HEK293 (cell line): ENCODE measurements at regions not wholly inside any gene's neighbourhood (a gene's known extent, or its start where the extent isn't known, plus 50 kb on each side); places are given as distances from the start of the nearest gene placed in this dataset.

Source experiments
- CTCF ChIP-seq: fragments of 450-650 bp; formaldehyde crosslinking; IDR thresholded peaks from 2 replicates; pipeline ENCODE4 v1.5.1; 2016; ENCODE audit warnings: missing biosample characterization, missing genetic modification characterization
- ZIC2 ChIP-seq: fragments of 450-650 bp; formaldehyde crosslinking; IDR thresholded peaks from 2 replicates; pipeline ENCODE4 v1.5.1; 2016; ENCODE audit warnings: missing biosample characterization, missing genetic modification characterization
- ZNF157 ChIP-seq: fragments of 450-650 bp; formaldehyde crosslinking; IDR thresholded peaks from 2 replicates; pipeline ENCODE4 v1.5.1; 2016; ENCODE audit warnings: missing biosample characterization, missing genetic modification characterization
- ZNF175 ChIP-seq: fragments of 450-650 bp; formaldehyde crosslinking; IDR thresholded peaks from 2 replicates; pipeline ENCODE4 v1.5.1; 2016; ENCODE audit warnings: missing biosample characterization, missing genetic modification characterization
- ZNF184 ChIP-seq: fragments of 450-650 bp; IDR thresholded peaks from 2 replicates; pipeline ENCODE4 v1.5.1; 2018; ENCODE audit warnings: missing biosample characterization, mild to moderate bottlenecking, missing genetic modification characterization
- ZNF202 ChIP-seq: fragments of 450-650 bp; formaldehyde crosslinking; IDR thresholded peaks from 2 replicates; pipeline ENCODE4 v1.5.1; 2016; ENCODE audit warnings: missing biosample characterization, missing genetic modification characterization, borderline replicate concordance
- ZNF404 ChIP-seq: fragments of 450-650 bp; formaldehyde crosslinking; IDR thresholded peaks from 2 replicates; pipeline ENCODE4 v1.5.1; 2017; ENCODE audit warnings: missing biosample characterization, missing genetic modification characterization
- ZNF600 ChIP-seq: fragments of 450-650 bp; formaldehyde crosslinking; IDR thresholded peaks from 2 replicates; pipeline ENCODE4 v1.5.1; 2016; ENCODE audit warnings: missing biosample characterization, missing genetic modification characterization
- ZNF692 ChIP-seq: fragments of 450-650 bp; formaldehyde crosslinking; IDR thresholded peaks from 2 replicates; pipeline ENCODE4 v1.5.1; 2016; ENCODE audit warnings: missing biosample characterization, missing genetic modification characterization
- ZNF768 ChIP-seq: fragments of 450-650 bp; formaldehyde crosslinking; IDR thresholded peaks from 2 replicates; pipeline ENCODE4 v1.5.1; 2018; ENCODE audit warnings: missing biosample characterization, mild to moderate bottlenecking, missing genetic modification characterization
- TF ChIP-seq, protein P1 (sequence below): fragments of 450-650 bp; formaldehyde crosslinking; IDR thresholded peaks from 2 replicates; pipeline ENCODE4 v1.5.1; 2016; ENCODE audit warnings: missing biosample characterization, missing genetic modification characterization
- TF ChIP-seq, protein P2 (sequence below): fragments of 450-650 bp; IDR thresholded peaks from 2 replicates; pipeline ENCODE4 v1.5.1; 2018; ENCODE audit warnings: missing biosample characterization, missing genetic modification characterization

- TF ChIP-seq ZIC2 (tag by site-specific recombination), result no peak
- TF ChIP-seq ZNF202, result no peak
- no peak for TF ChIP-seq CTCF
- no peak for TF ChIP-seq ZNF600 (tag by site-specific recombination)
- no peak for TF ChIP-seq ZNF768 (tag by site-specific recombination)
- TF ChIP-seq, protein P1, sequence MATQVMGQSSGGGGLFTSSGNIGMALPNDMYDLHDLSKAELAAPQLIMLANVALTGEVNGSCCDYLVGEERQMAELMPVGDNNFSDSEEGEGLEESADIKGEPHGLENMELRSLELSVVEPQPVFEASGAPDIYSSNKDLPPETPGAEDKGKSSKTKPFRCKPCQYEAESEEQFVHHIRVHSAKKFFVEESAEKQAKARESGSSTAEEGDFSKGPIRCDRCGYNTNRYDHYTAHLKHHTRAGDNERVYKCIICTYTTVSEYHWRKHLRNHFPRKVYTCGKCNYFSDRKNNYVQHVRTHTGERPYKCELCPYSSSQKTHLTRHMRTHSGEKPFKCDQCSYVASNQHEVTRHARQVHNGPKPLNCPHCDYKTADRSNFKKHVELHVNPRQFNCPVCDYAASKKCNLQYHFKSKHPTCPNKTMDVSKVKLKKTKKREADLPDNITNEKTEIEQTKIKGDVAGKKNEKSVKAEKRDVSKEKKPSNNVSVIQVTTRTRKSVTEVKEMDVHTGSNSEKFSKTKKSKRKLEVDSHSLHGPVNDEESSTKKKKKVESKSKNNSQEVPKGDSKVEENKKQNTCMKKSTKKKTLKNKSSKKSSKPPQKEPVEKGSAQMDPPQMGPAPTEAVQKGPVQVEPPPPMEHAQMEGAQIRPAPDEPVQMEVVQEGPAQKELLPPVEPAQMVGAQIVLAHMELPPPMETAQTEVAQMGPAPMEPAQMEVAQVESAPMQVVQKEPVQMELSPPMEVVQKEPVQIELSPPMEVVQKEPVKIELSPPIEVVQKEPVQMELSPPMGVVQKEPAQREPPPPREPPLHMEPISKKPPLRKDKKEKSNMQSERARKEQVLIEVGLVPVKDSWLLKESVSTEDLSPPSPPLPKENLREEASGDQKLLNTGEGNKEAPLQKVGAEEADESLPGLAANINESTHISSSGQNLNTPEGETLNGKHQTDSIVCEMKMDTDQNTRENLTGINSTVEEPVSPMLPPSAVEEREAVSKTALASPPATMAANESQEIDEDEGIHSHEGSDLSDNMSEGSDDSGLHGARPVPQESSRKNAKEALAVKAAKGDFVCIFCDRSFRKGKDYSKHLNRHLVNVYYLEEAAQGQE (tag by site-specific recombination), result no peak
- TF ChIP-seq ZNF404, result no peak
- TF ChIP-seq ZNF157 (tag by site-specific recombination), result no peak
- no peak for TF ChIP-seq ZNF184 (tag by site-specific recombination)
- TF ChIP-seq, protein P2, sequence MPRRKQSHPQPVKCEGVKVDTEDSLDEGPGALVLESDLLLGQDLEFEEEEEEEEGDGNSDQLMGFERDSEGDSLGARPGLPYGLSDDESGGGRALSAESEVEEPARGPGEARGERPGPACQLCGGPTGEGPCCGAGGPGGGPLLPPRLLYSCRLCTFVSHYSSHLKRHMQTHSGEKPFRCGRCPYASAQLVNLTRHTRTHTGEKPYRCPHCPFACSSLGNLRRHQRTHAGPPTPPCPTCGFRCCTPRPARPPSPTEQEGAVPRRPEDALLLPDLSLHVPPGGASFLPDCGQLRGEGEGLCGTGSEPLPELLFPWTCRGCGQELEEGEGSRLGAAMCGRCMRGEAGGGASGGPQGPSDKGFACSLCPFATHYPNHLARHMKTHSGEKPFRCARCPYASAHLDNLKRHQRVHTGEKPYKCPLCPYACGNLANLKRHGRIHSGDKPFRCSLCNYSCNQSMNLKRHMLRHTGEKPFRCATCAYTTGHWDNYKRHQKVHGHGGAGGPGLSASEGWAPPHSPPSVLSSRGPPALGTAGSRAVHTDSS (tag by site-specific recombination), result no peak
- TF ChIP-seq ZNF175 (tag by site-specific recombination), result no peak
- no peak for TF ChIP-seq ZNF692 (tag by site-specific recombination)
Measured at GRCh38 chr6:94570581-94570980, 1006.8 kb upstream of the MANEA start.
